ENCODE measurements at regions not wholly inside any gene's neighbourhood (a gene's known extent, or its start where the extent isn't known, plus 50 kb on each side); places are given as distances from the start of the nearest gene placed in this dataset.

GRCh38 chr20:11354846-11355245, 562.8 kb upstream of the BTBD3 start:
- no peaks in the 10 kb centered on the region for H3K4me1 ChIP-seq
- no peak for DNase-seq (ENCODE audit: low spot score)
- H3K4me3 ChIP-seq = no peak overlapping the region
- no peak overlapping the region for H3K27ac ChIP-seq
- no peak for TF ChIP-seq CTCF (IDR thresholded peaks at IDR 0.05)
- no peaks in the 10 kb centered on the region for H3K36me3 ChIP-seq
- no peaks in the 10 kb centered on the region for H3K27me3 ChIP-seq
- no peaks in the 10 kb centered on the region for H3K9me3 ChIP-seq

- no peak for DNase-seq (ENCODE audit: low spot score)
- Histone ChIP-seq H3K27ac (no peak overlapping the region), H3K4me3 (no peak overlapping the region), H3K27me3 (no peaks in the 10 kb centered on the region), H3K9me3 (no peaks in the 10 kb centered on the region), H3K4me1 (no peaks in the 10 kb centered on the region), H3K36me3 (no peaks in the 10 kb centered on the region)
- no peak for TF ChIP-seq CTCF (IDR thresholded peaks at IDR 0.05)
Measured at GRCh38 chr20:11355345-11355744, 562.3 kb upstream of the BTBD3 start.

- Histone ChIP-seq H3K4me3 (no peak overlapping the region), H3K36me3 (no peaks in the 10 kb centered on the region), H3K27ac (no peak overlapping the region), H3K27me3 (no peaks in the 10 kb centered on the region), H3K4me1 (no peaks in the 10 kb centered on the region), H3K9me3 (no peaks in the 10 kb centered on the region)
- DNase-seq (ENCODE audit: low spot score) = no peak
- TF ChIP-seq CTCF (IDR thresholded peaks at IDR 0.05) = no peak
Measured at GRCh38 chr20:11356061-11356460, 561.6 kb upstream of the BTBD3 start.

GRCh38 chr20:11362450-11362849, 555.2 kb upstream of the BTBD3 start:
- Histone ChIP-seq H3K4me1 (no peaks in the 10 kb centered on the region), H3K9me3 (no peaks in the 10 kb centered on the region), H3K36me3 (no peaks in the 10 kb centered on the region), H3K27ac (no peak overlapping the region), H3K4me3 (no peak overlapping the region), H3K27me3 (no peaks in the 10 kb centered on the region)
- no peak for TF ChIP-seq CTCF (IDR thresholded peaks at IDR 0.05)
- DNase-seq (ENCODE audit: low spot score) = no peak

GRCh38 chr20:11364736-11365135, 553.0 kb upstream of the BTBD3 start:
- H3K4me1 ChIP-seq = no peaks in the 10 kb centered on the region
- DNase-seq (ENCODE audit: low spot score) = no peak
- H3K27me3 ChIP-seq = no peaks in the 10 kb centered on the region

More at GRCh38 chr20:11364736-11365135, 553.0 kb upstream of the BTBD3 start:
- Histone ChIP-seq H3K27ac (no peak overlapping the region), H3K36me3 (no peaks in the 10 kb centered on the region), H3K9me3 (no peaks in the 10 kb centered on the region), H3K4me3 (no peak overlapping the region)
- no peak for TF ChIP-seq CTCF (IDR thresholded peaks at IDR 0.05)

Measured in right atrium auricular region (tissue), 2 donors.